GM19238 (cell line): ENCODE measurements at regions not wholly inside any gene's neighbourhood (a gene's known extent, or its start where the extent isn't known, plus 50 kb on each side); places are given as distances from the start of the nearest gene placed in this dataset.

ENCODE experiments used
- DNase-seq: peaks from one replicate; pipeline ENCODE4 v3.0.0; 2011; ENCODE audit warnings: low spot score; ENCODE audit not compliant: insufficient read length

- DNase-seq, result no peak
Observed at GRCh38 chr5:123914333-123914732, 402.4 kb downstream of the CSNK1G3 start.

- DNase-seq, result no peak
Observed at GRCh38 chr5:123907349-123907748, 395.4 kb downstream of the CSNK1G3 start.

GRCh38 chr5:123906698-123907295, 394.8 kb downstream of the CSNK1G3 start:
- DNase-seq, result no peak

- DNase-seq, result no peak
Observed at GRCh38 chr5:123885081-123885480, 373.1 kb downstream of the CSNK1G3 start.

- DNase-seq, result no peak
Observed at GRCh38 chr5:123882965-123883345, 371.0 kb downstream of the CSNK1G3 start.

- no peak for DNase-seq
Observed at GRCh38 chr5:123882319-123882964, 370.5 kb downstream of the CSNK1G3 start.

GRCh38 chr5:123881759-123882244, 369.8 kb downstream of the CSNK1G3 start:
- DNase-seq, result no peak

- DNase-seq, result no peak
Observed at GRCh38 chr5:123880875-123881274, 368.9 kb downstream of the CSNK1G3 start.

- no peak for DNase-seq
Observed at GRCh38 chr5:123879071-123879470, 367.1 kb downstream of the CSNK1G3 start.

- no peak for DNase-seq
Observed at GRCh38 chr5:123876276-123876790, 364.4 kb downstream of the CSNK1G3 start.

GRCh38 chr5:123875561-123876275, 363.7 kb downstream of the CSNK1G3 start:
- DNase-seq, result no peak

- no peak for DNase-seq
Observed at GRCh38 chr5:123874600-123875201, 362.7 kb downstream of the CSNK1G3 start.

- no peak for DNase-seq
Observed at GRCh38 chr5:123873846-123874245, 361.9 kb downstream of the CSNK1G3 start.

- no peak for DNase-seq
Observed at GRCh38 chr5:123871373-123871772, 359.4 kb downstream of the CSNK1G3 start.

- DNase-seq, result no peak
Observed at GRCh38 chr5:123868881-123869280, 356.9 kb downstream of the CSNK1G3 start.

GRCh38 chr5:123868267-123868666, 356.3 kb downstream of the CSNK1G3 start:
- DNase-seq, result no peak

GRCh38 chr5:123865641-123866040, 353.7 kb downstream of the CSNK1G3 start:
- DNase-seq, result no peak

- DNase-seq, result no peak
Observed at GRCh38 chr5:123864578-123864977, 352.6 kb downstream of the CSNK1G3 start.

- no peak for DNase-seq
Observed at GRCh38 chr5:123858938-123859337, 347.0 kb downstream of the CSNK1G3 start.

- no peak for DNase-seq
Observed at GRCh38 chr5:123856766-123857165, 344.8 kb downstream of the CSNK1G3 start.

GRCh38 chr5:123855609-123856008, 343.6 kb downstream of the CSNK1G3 start:
- no peak for DNase-seq
